Spleen (tissue), 11 donors: ENCODE measurements at regions not wholly inside any gene's neighbourhood (a gene's known extent, or its start where the extent isn't known, plus 50 kb on each side); places are given as distances from the start of the nearest gene placed in this dataset.

Experiments
- DNase-seq: peaks from one replicate; pipeline ENCODE4 v3.0.0-alpha.2; 2020
- H3K27ac ChIP-seq, 8 donors: fragments of 200-600 bp; sonication (generic) in 7 of 8; 1 replicate in 4 of 8; 2 replicates in 4 of 8; pipeline versions ENCODE4 v1.5.0 to v1.8.0; 2016 to 2021; ENCODE audit warnings: inconsistent platforms in 4 of 8, mild to moderate bottlenecking in 4 of 8, moderate library complexity in 1 of 8
- H3K27me3 ChIP-seq, 7 donors: fragments of 200-600 bp; sonication (generic) in 6 of 7; replicated peaks in 1 of 7; 1 replicate in 4 of 7; 2 replicates in 3 of 7; pipeline versions ENCODE4 v1.5.0 to v1.8.0; 2016 to 2021; ENCODE audit warnings: inconsistent platforms in 3 of 7, mild to moderate bottlenecking in 1 of 7
- H3K36me3 ChIP-seq, 6 donors: fragments of 200-600 bp; sonication (generic) in 5 of 6; 1 replicate in 4 of 6; 2 replicates in 2 of 6; pipeline versions ENCODE4 v1.5.0 to v1.8.0; 2016 to 2021; ENCODE audit warnings: inconsistent platforms in 2 of 6
- H3K4me1 ChIP-seq, 6 donors: fragments of 200-600 bp; sonication (generic) in 5 of 6; 1 replicate in 3 of 6; 2 replicates in 3 of 6; pipeline versions ENCODE4 v1.5.0 to v1.8.0; 2016 to 2021; ENCODE audit warnings: inconsistent platforms in 3 of 6
- H3K4me3 ChIP-seq, 8 donors: fragments of 200-600 bp; sonication (generic) in 7 of 8; 1 replicate in 4 of 8; 2 replicates in 4 of 8; pipeline versions ENCODE4 v1.5.0 to v1.8.0; 2016 to 2021; ENCODE audit warnings: inconsistent platforms in 4 of 8, mild to moderate bottlenecking in 4 of 8, moderate library complexity in 2 of 8
- H3K9me3 ChIP-seq, 8 donors: fragments of 200-600 bp; sonication (generic) in 7 of 8; 1 replicate in 4 of 8; 2 replicates in 4 of 8; pipeline versions ENCODE4 v1.5.0 to v1.8.0; 2016 to 2021; ENCODE audit warnings: inconsistent platforms in 4 of 8
- POLR2A ChIP-seq, 3 donors: fragments of 450-650 bp; IDR thresholded peaks; one replicate each; pipeline ENCODE4 v1.5.1; 2017; ENCODE audit warnings: antibody characterized with exemption in 3 of 3, mild to moderate bottlenecking in 1 of 3
- POLR2AphosphoS5 ChIP-seq, 3 donors: sonication (generic); formaldehyde crosslinking; IDR thresholded peaks; one replicate each; pipeline ENCODE4 v1.5.1; 2017; ENCODE audit warnings: antibody characterized with exemption in 3 of 3
- WGBS, 5 donors: extraction: QIAGEN DNeasy Blood & Tissue Kit in 3 of 5; methylation state at CpG; one replicate each; pipeline versions ENCODE4 v1.1.5 to v1.1.7; 2013 to 2018; 5-methylcytosine and 5-hydroxymethylcytosine counted together
- intact Hi-C: fragments of 100-400 bp; cut with DNase I; formaldehyde crosslinking; loops from one replicate; pipeline ENCODE4 v1.15.0; 2023; ENCODE audit warnings: low total_unique reads
- TF ChIP-seq, protein P1 (sequence below), 11 experiments: fragments of 200-600 bp in 7 of 11; fragments of 450-650 bp in 4 of 11; sonication (generic) in 4 of 11; IDR thresholded peaks in 8 of 11; conservative IDR thresholded peaks in 3 of 11; 1 replicate in 7 of 11; 2 replicates in 4 of 11; pipeline versions ENCODE4 v1.4.0 to v1.8.0; 2016 to 2021; ENCODE audit warnings: antibody characterized with exemption in 11 of 11, inconsistent platforms in 4 of 11, mild to moderate bottlenecking in 1 of 11
- donor health status: healthy with polysubstance abuse.
- donor health status: DM: no; HTN: no; CAD: no; lungs with moderate emphysema.
- donor health status: DM: no; HTN: no; CAD: no.
- donor health status: Bipolar disorder and iron deficiency.
- donor health status: healthy.
- donor health status: DM: no; HTN: no; CAD: no.
- donor health status: DM: yes; HTN: yes; CAD: no.

- WGBS, 5 donors: 56 to 74% (median 63%) methylated on average over 2 of the region's 2 CpGs
- DNase-seq: no peak
Observed at GRCh38 chr9:75589497-75589896, 301.0 kb upstream of the PCSK5 start.

DNA sequence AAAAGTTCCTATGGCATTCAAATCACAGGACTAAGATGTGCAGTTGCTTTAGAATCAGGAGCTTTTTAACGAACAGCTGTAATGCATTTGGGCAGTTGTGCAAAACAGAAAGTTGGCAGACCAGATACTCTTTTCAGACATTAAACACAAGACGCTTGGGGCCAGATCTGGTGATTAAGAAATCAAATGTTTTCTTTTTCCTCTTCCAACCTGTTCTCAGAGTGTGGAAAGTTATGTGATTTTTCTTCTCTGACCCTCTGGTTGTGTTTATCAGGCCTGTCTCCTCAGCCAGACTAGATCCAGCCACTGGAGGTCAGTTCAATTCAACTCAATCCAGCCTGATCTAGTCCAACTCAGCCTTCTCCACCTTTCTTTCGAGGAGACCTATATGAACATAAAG lies 298.5 kb upstream of the PCSK5 start:
- H3K4me3 ChIP-seq: no peak overlapping the region
- no peak for DNase-seq
- H3K9me3 ChIP-seq: peaks cover 0 to 6% (median 0%) of the 10 kb centered on the region in 8 donors
- intact Hi-C loops: no loop called here
- H3K27ac ChIP-seq: no peak overlapping the region
- TF ChIP-seq POLR2AphosphoS5 (IDR thresholded peaks at IDR 0.05): no peak
- no peak for TF ChIP-seq POLR2A (IDR thresholded peaks at IDR 0.05)
- TF ChIP-seq, protein P1, sequence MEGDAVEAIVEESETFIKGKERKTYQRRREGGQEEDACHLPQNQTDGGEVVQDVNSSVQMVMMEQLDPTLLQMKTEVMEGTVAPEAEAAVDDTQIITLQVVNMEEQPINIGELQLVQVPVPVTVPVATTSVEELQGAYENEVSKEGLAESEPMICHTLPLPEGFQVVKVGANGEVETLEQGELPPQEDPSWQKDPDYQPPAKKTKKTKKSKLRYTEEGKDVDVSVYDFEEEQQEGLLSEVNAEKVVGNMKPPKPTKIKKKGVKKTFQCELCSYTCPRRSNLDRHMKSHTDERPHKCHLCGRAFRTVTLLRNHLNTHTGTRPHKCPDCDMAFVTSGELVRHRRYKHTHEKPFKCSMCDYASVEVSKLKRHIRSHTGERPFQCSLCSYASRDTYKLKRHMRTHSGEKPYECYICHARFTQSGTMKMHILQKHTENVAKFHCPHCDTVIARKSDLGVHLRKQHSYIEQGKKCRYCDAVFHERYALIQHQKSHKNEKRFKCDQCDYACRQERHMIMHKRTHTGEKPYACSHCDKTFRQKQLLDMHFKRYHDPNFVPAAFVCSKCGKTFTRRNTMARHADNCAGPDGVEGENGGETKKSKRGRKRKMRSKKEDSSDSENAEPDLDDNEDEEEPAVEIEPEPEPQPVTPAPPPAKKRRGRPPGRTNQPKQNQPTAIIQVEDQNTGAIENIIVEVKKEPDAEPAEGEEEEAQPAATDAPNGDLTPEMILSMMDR (IDR thresholded peaks at IDR 0.05 in 8 of 11, conservative IDR thresholded peaks at IDR 0.05 in 3 of 11): no peak
- H3K4me1 ChIP-seq: no peaks in the 10 kb centered on the region
- WGBS, 5 donors: 69 to 80% (median 77%) methylated on average over 3 of the region's 3 CpGs
- no peaks in the 10 kb centered on the region for H3K36me3 ChIP-seq
- H3K27me3 ChIP-seq: no peaks in the 10 kb centered on the region

More at GRCh38 chr9:75589497-75589896, 301.0 kb upstream of the PCSK5 start:
- Histone ChIP-seq H3K36me3 (no peaks in the 10 kb centered on the region), H3K4me1 (no peaks in the 10 kb centered on the region), H3K4me3 (no peak overlapping the region), H3K27ac (no peak overlapping the region), H3K27me3 (no peaks in the 10 kb centered on the region), H3K9me3 (peaks cover 0 to 6% (median 0%) of the 10 kb centered on the region in 8 donors)
- TF ChIP-seq POLR2A (IDR thresholded peaks at IDR 0.05) (no peak), POLR2AphosphoS5 (IDR thresholded peaks at IDR 0.05) (no peak)
- TF ChIP-seq, protein P1 (IDR thresholded peaks at IDR 0.05 in 8 of 11, conservative IDR thresholded peaks at IDR 0.05 in 3 of 11): no peak
- intact Hi-C loops: loop anchor here (10.0 kb wide), 1 partner anchor 325 kb away; no protein-coding TSS in a partner anchor

DNA sequence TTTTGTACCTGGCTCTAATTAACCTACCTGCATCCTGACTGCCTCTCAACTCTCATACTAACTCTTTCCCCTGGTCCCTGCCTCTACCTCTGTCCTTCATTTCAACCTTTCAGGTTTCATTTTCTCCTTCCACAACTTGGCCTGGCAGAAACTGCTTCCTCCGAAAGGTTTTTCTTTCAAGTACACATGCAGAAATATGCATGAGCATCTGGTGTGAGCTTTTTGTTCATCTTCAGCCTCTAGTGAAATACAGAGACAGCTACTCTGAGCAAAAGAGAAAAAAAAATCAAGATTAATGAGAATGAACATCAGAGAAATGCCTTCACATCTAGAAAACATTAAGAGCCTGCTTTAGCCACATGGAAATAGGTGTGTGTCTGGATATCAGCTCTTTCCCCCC lies 297.9 kb upstream of the PCSK5 start:
- DNase-seq: no peak
- Histone ChIP-seq H3K36me3 (no peaks in the 10 kb centered on the region), H3K27me3 (no peaks in the 10 kb centered on the region), H3K9me3 (peaks cover 0 to 6% (median 0%) of the 10 kb centered on the region in 8 donors), H3K27ac (no peak overlapping the region), H3K4me1 (no peaks in the 10 kb centered on the region), H3K4me3 (no peak overlapping the region)
- TF ChIP-seq POLR2A (IDR thresholded peaks at IDR 0.05): no peak
- no peak for TF ChIP-seq POLR2AphosphoS5 (IDR thresholded peaks at IDR 0.05)
- TF ChIP-seq, protein P1 (IDR thresholded peaks at IDR 0.05 in 8 of 11, conservative IDR thresholded peaks at IDR 0.05 in 3 of 11): no peak
- WGBS, 5 donors: 87 to 95% (median 91%) methylated on average over 1 of the region's 1 CpG
- intact Hi-C loops: no loop called here

GRCh38 chr9:75593920-75594319 lies 296.6 kb upstream of the PCSK5 start:
- Histone ChIP-seq H3K27me3 (no peaks in the 10 kb centered on the region), H3K9me3 (peaks cover 0 to 6% (median 0%) of the 10 kb centered on the region in 8 donors), H3K4me3 (no peak overlapping the region), H3K36me3 (no peaks in the 10 kb centered on the region), H3K4me1 (no peaks in the 10 kb centered on the region), H3K27ac (no peak overlapping the region)
- TF ChIP-seq POLR2AphosphoS5 (IDR thresholded peaks at IDR 0.05) (no peak), POLR2A (IDR thresholded peaks at IDR 0.05) (no peak)
- TF ChIP-seq, protein P1 (IDR thresholded peaks at IDR 0.05 in 8 of 11, conservative IDR thresholded peaks at IDR 0.05 in 3 of 11): no peak
- intact Hi-C loops: no loop called here
- DNase-seq: no peak
